Activated CD8-positive, alpha-beta T cell treated with anti-CD3 and anti-CD28 coated beads for 36 hours (primary cell): ENCODE measurements at regions not wholly inside any gene's neighbourhood (a gene's known extent, or its start where the extent isn't known, plus 50 kb on each side); places are given as distances from the start of the nearest gene placed in this dataset.
"Not testable (repeated sequence)": the region's sequence is repeated elsewhere in the genome, so short reads cannot be mapped to it uniquely, and the experiment has no call there.

Source experiments
- ATAC-seq: fragments of 200-7000 bp; cut with Tn5 transposase; one replicate; pipeline ENCODE4 v1.10.0; 2021; ENCODE audit warnings: mild to moderate bottlenecking, moderate library complexity
- CTCF ChIA-PET: fragments of 350-600 bp; sonication (Branson Sonifier 250); formaldehyde crosslinking; loops from one replicate; lab custom pipeline; 2021; ENCODE audit warnings: antibody characterized with exemption; lab: Charles Lee
- POLR2A ChIA-PET: fragments of 350-600 bp; sonication (Branson Sonifier 250); formaldehyde crosslinking; loops from one replicate; lab custom pipeline; 2021; ENCODE audit warnings: antibody characterized with exemption; lab: Charles Lee
- DNase-seq: peaks from one replicate; pipeline ENCODE4 v3.0.0-alpha.2; 2020
- H3K27ac Mint-ChIP-seq: one replicate; pipeline ENCODE4 v1.8.0; 2021; ENCODE audit warnings: mild to moderate bottlenecking, mixed read lengths
- H3K27me3 Mint-ChIP-seq: one replicate; pipeline ENCODE4 v1.8.0; 2021; ENCODE audit warnings: mixed read lengths
- H3K36me3 Mint-ChIP-seq: one replicate; pipeline ENCODE4 v1.8.0; 2021; ENCODE audit warnings: low read depth, mixed read lengths
- H3K4me1 Mint-ChIP-seq: one replicate; pipeline ENCODE4 v1.8.0; 2021; ENCODE audit warnings: low read depth, mixed read lengths
- H3K4me3 Mint-ChIP-seq: one replicate; pipeline ENCODE4 v1.8.0; 2021; ENCODE audit warnings: mild to moderate bottlenecking, moderate library complexity, mixed read lengths
- H3K9me3 Mint-ChIP-seq: one replicate; pipeline ENCODE4 v1.8.0; 2021; ENCODE audit warnings: mixed read lengths
- intact Hi-C: fragments of 100-400 bp; cut with micrococcal nuclease; formaldehyde crosslinking; loops from one replicate; pipeline ENCODE4 v1.10.0; 2022

DNA sequence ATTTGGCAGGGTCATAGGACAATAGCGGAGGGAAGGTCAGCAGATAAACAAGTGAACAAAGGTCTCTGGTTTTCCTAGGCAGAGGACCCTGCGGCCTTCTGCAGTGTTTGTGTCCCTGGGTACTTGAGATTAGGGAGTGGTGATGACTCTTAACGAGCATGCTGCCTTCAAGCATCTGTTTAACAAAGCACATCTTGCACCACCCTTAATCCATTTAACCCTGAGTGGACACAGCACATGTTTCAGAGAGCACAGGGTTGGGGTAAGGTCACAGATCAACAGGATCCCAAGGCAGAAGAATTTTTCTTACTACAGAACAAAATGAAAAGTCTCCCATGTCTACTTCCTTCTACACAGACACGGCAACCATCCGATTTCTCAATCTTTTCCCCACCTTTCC is 74.7 kb downstream of the LAT start:
- ATAC-seq, CTCF ChIA-PET, H3K4me1 Mint-ChIP-seq, H3K4me3 Mint-ChIP-seq, H3K27ac Mint-ChIP-seq, H3K9me3 Mint-ChIP-seq, POLR2A ChIA-PET, H3K36me3 Mint-ChIP-seq, H3K27me3 Mint-ChIP-seq, intact Hi-C loops, DNase-seq: not testable (repeated sequence)
